Stimulated activated CD4-positive, alpha-beta T cell treated with anti-CD3 and anti-CD28 coated beads, Interleukin-15, amount 100 ng/mL, for 24 hours (primary cell): ENCODE measurements at regions not wholly inside any gene's neighbourhood (a gene's known extent, or its start where the extent isn't known, plus 50 kb on each side); places are given as distances from the start of the nearest gene placed in this dataset.
A peak's percentile ranks its signal among the peaks of the same experiment; 100 is the strongest.
"Not testable (repeated sequence)": the region's sequence is repeated elsewhere in the genome, so short reads cannot be mapped to it uniquely, and the experiment has no call there.

Experiments used
- DNase-seq: peaks from one replicate; pipeline ENCODE4 v3.0.0-alpha.2; 2020

DNA sequence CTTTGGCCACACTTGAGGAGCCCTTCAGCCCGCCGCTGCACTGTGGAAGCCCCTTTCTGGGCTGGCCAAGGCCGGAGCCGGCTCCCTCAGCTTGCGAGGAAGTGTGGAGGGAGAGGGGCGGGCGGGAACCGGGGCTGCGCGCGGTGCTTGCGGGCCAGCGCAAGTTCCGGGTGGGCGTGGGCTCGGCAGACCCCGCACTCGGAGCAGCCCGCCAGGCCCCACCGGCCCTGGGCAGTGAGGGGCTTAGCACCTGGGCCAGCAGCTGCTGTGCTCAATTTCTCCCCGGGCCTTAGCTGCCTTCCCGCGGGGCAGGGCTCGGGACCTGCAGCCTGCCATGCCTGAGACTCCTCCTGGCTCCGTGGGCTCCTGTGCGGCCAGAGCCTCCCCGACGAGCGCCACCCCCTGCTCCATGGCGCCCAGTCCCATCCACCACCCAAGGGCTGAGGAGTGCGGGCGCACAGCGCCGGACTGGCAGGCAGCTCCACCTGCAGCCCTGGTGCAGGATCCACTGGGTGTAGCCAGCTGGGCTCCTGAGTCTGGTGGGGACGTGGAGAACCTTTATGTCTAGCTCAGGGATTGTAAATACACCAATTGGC lies 129.2 kb downstream of the MRPL14 start:
- DNase-seq = not testable (repeated sequence)

DNA sequence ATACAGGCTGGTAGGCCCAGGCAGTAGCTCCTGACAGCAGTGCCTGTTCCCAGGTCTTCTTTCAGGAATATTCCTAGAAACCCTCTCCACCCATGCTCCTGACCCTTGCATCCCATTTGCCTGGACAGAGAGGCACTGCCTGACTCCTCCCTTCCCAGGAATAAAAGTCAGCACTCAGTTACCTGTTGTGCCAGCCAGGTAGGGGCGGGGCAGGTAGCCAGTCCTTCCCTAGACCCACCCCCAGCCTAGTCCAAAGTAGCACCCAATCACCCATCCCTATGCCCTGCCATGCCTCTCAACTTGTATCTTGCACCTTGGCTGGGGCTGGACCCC lies 129.9 kb downstream of the MRPL14 start:
- DNase-seq = no peak

DNA sequence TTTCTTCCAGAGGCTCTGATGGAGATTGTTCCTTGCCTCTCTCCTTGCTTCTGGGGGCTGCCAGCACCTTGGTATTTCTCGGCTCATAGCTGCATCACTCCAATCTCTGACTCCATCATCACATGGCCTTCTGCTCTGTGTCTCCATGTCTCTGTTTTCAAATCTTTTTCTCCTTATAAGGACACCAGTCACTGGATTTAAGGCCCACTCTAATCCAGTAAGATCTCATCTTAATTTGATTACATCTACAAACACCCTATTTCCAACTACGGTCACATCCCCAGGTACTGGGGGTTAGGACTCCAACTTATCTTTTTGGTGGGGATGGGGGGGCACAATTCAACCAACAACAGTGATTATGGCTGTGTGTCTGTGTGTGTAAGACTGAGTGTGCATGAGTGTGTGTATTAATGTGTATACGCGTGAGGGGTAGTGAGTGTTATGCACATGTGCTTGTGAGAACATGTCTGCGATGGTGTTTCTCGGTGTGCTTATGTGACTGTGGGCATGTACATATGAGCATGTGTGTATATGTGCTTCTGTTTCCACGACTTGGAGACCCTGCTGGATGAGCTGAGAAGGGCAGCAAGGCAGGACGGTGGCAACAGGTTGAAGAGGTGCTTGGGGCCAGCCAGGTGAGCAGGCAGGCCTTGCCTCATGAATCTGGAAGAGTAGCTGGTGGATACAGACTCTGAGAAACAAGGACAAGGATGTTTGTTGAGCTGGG lies 130.5 kb downstream of the MRPL14 start:
- no peak for DNase-seq

DNA sequence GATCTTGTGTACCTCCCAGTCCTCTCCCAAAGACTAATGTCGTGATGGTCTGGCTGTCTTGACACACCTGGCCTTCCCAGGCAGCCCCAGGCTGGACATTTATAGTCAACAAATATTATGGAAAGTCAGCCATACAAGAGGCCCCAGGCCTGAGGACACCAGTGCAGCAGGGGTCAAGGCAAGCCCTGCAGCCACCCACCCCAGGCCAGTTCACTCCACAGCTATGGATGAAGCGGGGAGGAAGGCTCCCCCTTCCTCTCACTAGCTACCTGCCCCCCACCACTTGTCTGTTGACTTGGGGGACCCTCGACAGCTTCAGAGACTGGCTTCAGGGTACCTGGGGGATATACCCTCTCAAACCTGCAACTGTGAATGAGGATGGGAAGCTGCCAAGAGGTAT lies 132.1 kb downstream of the MRPL14 start:
- DNase-seq = no peak

DNA sequence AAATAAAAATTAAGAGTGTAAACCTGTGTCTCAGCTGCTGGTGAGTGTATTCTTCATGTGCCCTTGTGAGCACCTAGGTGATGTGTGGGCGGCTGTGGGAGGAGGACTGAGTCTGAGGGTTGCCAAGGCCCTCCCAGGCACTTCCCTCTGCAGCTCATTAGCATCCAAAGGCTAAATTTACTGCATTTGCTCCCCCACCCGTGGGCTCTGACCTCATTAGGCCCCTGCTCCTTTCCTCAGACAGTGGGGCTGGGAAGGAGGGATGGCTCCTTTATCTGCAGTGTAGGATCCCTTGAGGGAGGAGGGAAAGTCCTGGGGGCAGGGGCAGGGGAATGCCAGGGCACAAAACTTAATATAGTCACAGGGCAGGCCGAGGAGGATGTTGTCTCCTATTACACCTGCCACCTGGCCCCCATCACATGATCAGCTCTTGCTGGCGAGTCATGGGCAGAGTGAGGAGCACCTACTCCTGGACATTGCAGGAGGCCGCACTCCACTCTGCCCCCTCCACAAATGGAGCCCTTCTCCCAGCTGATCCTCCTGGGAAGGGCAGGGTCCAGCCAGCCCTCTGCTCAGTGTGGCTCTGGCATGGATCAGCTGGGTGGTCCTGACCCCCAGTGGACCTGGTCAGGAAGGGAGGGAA lies 133.2 kb downstream of the MRPL14 start:
- DNase-seq = peak; percentile 18

DNA sequence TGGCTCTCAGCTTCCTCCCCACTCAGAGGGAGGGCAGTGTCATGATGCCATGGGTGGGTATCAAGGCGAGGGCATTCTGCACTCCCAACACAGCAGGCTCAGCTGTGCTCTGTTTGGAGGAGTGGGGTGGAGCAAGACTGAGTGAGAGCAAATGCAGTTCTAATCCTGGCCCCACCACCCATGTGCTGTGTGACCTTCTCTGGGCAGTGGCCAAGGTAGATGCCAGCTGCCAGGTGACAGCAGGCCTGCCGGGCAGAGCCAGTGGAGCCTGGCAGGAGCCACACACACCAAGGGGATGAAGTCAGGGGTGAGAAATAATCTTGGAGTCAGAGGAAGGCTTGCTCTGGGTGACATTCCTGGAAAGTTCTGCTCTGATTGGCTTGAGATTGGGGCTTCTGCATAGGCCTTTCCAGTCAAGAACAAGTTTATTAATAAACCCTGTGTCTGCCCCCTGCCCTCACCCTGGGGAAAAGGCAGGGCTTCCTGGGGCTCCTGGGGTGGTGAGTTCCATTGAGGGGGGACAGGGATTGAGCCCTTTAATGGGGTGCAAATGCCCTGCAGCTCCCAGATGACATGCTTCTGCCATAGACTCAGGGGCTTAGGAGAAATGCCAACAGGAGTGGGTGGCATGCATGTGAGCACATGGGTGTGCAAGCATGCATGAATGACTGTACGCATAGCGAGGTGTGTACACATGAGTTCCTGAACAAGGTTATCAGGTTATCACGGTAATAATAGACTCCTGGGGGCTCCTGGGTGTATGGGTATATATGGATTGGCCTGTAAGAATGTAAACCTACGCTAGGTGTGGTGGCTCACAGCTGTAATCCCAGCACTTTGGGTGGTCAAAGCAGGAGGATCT lies 134.2 kb downstream of the MRPL14 start:
- DNase-seq = no peak

DNA sequence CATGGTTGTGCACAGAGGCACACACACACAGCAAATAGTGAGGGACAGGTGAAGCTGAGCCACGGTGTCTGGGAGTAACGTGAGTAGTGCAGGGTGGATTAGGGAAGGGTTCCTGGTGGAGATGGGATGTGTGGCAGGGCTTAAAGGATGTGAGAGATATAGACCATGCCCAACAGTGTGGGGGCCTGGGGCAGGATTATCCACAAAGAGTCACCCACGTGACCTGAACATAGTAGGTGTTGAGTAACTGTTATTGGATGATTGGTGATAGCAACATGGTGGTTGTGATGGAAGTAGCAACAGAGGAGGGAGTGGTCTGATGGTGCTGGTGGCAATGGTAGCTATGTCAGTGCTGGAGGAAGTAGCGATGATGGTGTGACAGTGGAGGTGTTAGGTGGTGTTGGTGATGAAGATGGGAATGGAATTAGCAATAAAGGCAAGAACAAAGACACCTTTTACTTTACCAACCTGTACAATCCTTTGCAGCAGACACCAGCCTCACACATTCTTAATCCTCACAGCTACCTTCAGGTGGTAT lies 135.1 kb downstream of the MRPL14 start:
- no peak for DNase-seq

DNA sequence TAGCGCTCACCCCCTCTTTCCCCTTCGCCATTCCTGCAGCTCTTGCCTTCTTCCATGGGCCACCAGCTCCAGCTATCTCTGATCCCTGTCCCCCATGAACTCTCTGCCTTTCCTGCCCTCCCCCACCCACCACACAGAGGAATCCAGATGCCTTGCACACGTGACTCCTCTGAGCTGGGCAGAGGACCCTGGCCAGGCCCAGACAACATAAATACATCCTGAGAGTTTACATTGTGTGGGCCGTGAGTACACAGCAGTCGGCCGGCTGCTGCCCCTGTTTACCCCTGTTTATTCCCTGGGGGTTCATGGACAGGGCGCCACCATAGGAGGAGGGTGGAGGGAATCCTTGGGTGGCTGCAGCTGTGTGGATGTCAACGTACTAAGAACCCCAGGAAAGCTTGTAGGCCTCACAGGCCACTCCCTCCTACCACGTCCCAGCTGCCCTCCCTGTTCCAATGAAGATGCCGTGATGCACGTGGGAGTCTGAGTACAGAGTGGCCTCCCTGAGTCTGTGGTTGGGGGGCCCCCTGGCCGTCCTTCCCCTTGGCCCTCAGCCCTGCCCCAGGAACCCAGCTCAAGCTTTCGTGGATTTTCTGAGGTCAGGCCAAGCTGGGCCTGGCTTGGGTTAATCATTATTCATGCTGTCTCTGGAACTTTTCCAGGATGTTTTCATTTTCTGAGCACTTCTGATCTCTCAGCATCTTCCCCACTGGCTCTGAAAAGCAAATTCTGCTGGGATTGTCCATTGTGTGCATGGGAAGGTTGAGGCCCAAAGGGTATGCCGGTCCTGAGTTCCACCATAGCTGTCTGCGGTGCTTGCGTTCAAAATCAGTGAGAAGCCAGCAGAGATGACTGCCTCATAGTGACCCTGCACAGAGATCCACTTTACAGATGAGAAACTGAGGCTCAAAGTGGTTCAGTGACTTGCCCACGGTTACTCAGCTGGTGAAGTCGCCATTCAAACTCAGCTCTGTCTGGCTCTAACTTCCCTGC lies 136.3 kb downstream of the MRPL14 start:
- no peak for DNase-seq

DNA sequence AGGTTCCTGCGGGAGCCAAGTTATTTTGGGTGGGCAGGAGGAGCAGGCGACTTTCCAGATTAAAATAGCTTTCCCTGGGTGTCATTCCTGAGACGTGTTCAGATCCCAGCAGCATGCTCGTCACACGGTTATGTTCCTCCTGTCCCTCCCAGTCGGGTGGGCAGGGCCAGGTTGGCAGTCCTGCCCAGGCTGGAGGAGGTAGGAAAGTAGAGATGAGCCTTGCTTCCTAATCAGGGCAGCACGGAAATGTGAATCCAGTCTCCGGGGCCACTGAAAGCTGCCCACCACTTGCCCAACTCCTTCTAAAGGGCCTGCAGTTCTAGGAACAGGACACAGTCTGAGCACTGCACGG lies 137.0 kb downstream of the MRPL14 start:
- DNase-seq = no peak

DNA sequence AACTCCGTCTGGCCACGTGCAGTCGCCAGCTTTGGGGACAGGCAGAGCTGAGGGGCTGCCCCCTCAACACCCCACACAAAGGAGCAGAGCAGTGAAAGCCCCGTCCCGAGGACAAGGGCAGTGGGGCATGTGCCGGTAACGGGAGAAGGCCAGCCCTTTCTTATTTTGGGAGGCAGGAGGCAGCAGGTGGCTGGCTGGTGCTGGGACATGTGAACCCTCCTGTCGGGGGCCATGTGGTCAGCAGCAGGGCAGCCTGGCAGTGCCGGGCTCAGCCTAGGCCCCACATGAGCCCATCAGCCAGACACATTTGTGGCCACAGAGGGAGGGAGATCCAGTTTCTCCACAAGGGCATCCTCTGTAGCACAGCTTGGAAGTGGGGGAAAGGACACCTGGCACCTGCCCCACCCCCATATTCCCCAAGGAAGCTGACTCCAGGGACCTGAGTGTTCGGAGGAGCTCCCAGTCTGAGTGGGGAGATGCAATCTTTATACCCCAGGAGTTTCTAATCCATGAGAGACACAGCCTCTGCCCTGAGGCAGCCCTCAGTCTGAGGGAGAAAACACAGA lies 137.6 kb downstream of the MRPL14 start:
- DNase-seq = no peak

DNA sequence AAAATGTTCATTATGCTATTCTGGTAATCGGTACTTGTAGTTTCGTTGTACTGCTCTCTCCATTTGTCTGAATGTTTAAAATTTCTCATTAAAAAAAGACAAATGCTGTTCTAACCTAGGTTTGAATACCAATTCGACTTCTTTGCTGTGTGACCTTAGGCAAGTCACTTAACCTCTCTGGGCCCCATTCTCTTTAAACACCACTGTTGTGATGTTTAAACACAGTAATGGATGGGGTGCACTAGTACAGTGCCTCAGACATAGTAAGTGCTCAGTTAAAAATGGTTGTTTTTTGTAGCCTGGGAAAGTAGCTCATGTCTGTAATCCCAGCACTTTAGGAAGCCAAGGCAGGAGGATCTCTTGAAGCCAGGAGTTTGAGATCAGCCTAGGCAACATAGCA lies 138.5 kb downstream of the MRPL14 start:
- no peak for DNase-seq

DNA sequence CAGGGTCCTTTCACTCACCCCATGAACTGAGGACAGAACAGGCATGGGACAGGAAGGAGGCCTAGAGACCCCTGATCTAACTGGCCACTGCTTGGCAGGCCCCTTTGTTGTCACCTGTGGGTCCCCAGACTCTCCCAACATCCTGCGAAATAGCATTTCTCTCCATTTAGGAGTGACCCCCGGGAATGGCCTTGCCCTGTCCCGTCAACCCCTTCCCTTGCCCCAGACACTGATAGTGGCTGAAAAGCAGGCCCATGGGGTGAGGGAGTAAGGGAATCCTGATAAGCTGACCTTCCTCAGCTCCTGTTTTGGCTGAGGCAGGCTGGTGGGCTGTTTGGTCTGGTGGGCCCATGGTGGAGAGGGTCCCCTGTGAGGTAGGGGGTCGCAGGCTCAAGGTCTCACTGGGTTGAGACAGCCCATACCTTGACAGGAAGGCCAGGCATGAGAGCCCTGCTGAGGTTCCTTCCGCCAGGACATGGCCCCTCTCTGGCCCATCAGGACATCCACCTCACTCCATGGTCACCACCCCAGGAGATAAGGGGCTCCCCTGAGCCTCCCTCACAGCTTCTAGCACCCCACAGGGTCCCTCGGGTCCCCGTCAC lies 139.3 kb downstream of the MRPL14 start:
- DNase-seq = no peak

DNA sequence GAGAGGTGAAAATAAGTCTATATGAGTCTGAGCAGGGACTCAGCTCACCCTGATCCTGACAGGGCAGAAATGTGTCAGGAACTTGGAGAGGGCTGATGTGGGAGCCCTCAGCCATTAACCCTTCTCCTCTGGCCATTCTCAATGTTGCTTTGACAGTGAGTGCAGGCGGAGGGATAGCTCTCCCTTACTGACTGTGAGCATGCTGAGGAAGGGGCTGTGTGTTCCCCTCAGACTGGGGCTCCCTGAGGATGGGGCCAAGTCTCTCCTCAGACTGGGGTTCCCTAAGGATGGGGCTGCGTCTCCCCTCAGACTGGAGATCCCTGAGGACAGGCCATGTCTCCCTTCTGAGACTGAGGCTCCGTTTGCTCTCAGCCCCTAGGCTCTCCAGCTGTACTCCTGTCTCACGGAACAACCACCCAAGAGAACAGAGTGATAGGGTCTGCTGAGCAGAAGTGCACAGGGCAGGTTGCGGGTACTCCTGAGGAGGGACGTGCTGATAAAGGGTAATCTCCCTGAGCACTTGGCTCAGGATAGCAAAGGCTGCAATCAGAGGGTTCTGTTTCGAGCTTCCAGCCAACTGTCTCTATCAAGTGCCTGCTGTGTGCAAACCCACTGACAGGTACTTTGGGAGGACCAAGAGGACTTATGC lies 141.0 kb downstream of the MRPL14 start:
- no peak for DNase-seq

DNA sequence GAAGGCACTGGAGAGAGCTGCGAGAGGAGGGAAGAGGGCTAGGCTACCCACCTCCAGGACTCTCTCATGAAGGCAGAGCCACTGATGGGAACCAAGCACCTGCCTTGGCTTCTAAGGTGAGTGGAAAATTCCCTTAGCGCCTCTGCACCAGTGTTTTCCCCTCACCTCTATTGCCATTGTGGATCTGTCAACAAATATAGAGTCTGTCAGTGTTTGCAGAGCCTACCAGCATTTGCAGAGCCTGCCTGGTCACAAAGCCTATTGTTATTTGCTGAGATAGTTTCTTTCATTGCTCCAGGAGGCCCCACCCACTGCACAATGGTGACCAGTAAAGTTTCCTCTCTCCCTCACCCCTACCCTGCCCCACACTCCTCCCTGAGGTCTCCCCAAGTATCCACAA lies 141.9 kb downstream of the MRPL14 start:
- DNase-seq = no peak

DNA sequence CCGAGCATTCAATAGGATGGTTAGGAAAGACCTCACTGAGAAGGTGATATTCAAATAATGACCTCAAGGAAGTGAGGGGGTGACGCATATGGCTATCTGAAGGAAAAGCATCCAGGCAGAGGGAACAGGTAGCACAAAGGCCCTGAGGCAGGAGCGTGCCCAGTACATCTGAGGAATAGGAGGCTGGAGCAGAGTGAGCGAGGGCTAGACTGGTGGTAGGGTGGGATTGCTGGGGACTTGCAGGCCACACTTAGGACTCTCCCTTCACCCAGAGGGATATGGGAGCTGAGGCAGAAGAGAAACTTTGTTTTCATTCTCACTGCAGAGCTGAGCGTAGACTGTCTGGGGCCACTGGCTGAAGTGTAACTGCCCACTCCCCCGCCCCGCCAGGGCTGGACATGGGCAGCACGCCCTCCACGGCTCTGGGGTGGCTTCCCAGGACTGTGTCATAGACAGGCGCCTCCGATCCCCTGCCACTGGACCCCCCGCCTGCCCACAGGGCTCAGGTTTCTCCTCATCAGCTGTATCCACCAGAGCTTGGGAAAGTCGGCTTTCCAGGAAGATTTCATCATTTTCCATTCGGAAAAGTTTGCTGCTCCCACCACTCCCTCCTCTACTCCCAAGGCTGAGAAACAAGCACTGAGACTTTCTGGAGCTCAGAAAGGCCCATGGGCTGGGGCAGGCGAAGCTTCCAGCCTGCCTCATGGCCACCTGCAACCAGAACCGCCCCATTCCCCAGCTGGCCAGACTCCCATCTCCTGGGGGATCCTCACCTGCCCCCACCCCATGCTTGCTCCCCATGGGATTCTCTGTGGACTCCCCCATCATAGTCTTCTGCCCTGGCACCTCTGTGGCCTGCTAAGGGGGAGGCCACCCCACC lies 142.6 kb downstream of the MRPL14 start:
- DNase-seq = no peak

DNA sequence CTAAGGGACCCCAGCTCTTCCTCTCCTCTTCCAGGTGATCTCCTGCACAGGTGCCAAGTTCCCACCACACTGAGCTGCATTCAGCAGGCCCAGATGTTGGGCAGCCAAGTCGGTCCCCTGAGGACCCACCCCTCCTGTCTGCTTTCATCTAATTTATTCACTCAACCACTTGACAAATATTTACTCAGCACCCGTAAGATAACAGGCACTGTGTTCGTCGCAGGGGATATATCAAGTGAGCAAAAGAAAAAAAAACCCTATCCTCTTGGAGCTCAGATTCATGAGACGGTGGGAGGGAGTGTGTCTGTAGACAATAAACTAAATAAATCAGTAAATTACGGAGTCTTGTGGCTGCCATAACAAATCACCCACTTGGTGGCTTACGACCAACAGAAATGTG lies 143.6 kb downstream of the MRPL14 start:
- DNase-seq = no peak

DNA sequence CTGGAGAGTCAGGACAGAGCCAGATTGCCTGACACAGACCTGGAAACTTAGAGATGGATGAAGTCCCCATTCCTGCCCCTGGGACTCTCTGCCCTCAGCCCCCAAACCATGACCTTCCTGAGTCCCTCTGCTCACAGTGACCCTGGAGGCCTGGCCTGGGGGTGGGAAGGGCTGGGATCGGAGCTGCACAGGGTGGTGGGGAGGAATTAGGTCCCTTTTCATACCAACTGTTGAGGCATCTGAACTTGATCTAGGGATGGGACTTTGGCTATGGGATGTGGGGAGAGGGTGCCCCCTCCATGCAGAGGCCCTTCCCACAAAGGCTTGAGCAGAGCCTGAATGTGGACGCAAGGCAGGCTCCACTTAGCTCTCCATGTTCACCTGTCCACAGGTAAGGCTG lies 144.1 kb downstream of the MRPL14 start:
- DNase-seq = no peak

DNA sequence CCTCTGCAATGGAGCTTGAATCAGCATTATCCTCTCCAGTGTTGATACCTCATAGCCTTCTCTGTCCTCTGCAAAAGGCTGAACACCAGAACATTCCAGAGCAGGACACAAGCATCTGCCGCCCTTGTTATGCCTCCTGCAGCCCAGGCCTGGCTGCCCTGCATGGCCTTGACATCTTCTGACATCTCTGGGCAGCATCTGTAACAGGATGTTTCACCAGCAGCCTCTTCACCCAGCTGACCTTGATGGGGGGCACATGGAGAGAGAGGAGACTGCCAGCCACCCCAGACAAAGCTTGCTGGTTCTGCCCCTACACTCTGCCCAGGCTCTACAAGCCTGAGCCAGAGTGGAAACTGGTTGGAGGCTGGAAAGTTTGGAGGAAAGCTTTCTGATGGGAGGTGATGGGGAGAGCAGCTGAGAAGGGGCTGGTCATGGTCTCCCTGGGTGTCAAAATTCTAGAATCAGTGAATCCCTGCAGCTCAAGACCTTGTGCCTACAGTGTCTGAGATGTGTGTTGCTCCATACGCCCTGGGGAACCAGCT lies 145.1 kb downstream of the MRPL14 start:
- DNase-seq = no peak

DNA sequence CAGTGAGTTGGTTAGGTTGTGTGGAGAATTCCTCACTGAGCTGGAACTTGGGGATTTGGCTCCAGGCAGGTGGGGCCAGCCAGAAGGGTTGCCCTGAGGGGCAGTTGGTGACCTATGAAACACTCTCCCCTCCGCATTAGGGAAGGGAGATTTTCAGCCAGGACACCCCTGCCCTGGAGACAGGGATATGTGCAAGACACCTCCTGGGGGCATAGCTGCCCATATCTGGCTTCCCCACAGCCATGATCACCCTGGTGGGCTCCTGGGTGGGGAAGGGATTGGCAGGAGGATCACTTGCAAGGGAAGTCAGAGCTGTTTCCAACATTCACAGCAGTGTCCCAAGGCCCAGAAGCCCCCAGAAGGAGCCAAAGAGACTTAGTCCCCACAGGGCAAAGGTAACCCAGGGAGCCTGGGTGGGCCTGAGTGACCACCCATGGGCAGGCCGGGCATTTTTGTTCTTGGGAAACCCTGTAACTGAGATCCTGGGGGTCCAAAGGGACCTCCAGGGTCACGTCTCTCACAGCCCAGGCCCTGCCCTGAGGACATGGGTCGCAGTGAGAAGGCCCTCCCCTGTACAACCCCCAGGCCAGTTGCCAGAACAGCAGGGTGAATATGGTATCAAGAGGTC lies 145.8 kb downstream of the MRPL14 start:
- DNase-seq = no peak
